ENCODE measurements at regions not wholly inside any gene's neighbourhood (a gene's known extent, or its start where the extent isn't known, plus 50 kb on each side); places are given as distances from the start of the nearest gene placed in this dataset.

DNA sequence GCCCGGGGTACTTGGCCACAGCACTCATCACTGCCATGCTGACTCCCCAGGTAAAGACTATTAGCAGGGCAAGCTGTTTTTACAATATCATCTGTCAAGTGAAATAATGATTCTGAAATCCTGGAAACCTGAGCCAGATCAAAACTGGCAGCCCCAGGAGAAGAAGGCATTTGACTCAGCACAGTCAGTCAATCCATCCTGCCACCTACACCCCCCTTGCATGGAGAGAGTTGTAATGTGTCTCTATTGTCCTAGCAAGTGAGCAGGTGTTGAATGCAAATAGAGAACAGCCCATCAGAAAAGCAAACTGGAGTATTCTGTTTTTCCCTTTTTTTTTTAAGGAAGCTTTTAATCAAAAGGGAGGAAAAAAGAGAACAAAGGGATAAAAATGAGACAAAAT, 291.2 kb downstream of the BRINP1 start:
- TF ChIP-seq FOXP2 (optimal IDR thresholded peaks at IDR 0.05; ENCODE audit: borderline replicate concordance, extremely low read depth, extremely low read length, insufficient read depth), result no peak
- no peak for TF ChIP-seq POLR2AphosphoS5 (IDR thresholded peaks at IDR 0.05; ENCODE audit: low read depth, low read length)
- TF ChIP-seq, protein P1, sequence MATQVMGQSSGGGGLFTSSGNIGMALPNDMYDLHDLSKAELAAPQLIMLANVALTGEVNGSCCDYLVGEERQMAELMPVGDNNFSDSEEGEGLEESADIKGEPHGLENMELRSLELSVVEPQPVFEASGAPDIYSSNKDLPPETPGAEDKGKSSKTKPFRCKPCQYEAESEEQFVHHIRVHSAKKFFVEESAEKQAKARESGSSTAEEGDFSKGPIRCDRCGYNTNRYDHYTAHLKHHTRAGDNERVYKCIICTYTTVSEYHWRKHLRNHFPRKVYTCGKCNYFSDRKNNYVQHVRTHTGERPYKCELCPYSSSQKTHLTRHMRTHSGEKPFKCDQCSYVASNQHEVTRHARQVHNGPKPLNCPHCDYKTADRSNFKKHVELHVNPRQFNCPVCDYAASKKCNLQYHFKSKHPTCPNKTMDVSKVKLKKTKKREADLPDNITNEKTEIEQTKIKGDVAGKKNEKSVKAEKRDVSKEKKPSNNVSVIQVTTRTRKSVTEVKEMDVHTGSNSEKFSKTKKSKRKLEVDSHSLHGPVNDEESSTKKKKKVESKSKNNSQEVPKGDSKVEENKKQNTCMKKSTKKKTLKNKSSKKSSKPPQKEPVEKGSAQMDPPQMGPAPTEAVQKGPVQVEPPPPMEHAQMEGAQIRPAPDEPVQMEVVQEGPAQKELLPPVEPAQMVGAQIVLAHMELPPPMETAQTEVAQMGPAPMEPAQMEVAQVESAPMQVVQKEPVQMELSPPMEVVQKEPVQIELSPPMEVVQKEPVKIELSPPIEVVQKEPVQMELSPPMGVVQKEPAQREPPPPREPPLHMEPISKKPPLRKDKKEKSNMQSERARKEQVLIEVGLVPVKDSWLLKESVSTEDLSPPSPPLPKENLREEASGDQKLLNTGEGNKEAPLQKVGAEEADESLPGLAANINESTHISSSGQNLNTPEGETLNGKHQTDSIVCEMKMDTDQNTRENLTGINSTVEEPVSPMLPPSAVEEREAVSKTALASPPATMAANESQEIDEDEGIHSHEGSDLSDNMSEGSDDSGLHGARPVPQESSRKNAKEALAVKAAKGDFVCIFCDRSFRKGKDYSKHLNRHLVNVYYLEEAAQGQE (IDR thresholded peaks at IDR 0.05; ENCODE audit: insufficient read depth in 1 of 2, low read depth in 2 of 2, low read length in 2 of 2), result no peak
- TF ChIP-seq TAF1 (IDR thresholded peaks at IDR 0.05; ENCODE audit: borderline replicate concordance, insufficient read depth, low read length), result no peak
- TF ChIP-seq SIN3A (IDR thresholded peaks at IDR 0.05; ENCODE audit: borderline replicate concordance, insufficient read depth, low read length), result no peak

DNA sequence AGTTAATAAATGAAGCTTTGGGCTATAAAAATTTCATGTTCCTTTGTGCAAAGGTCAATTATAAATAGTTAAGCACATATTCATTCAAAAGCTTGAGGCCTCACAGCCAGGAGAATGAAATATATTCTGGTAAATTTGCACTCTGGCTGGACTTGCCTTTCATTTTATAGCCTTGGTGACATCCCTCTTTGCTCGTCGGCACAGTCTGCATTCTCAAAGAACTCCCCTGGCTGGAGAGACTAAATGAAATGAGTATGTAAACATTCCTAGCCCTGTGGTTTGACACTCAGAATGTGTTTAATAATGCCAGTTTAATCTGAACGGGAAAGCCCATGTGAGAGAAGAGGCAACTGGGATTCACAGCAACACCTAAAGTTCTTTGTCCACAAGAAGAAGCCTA, 285.6 kb downstream of the BRINP1 start:
- TF ChIP-seq FOXP2 (optimal IDR thresholded peaks at IDR 0.05; ENCODE audit: borderline replicate concordance, extremely low read depth, extremely low read length, insufficient read depth) (no peak), SIN3A (IDR thresholded peaks at IDR 0.05; ENCODE audit: borderline replicate concordance, insufficient read depth, low read length) (no peak), TAF1 (IDR thresholded peaks at IDR 0.05; ENCODE audit: borderline replicate concordance, insufficient read depth, low read length) (no peak), POLR2AphosphoS5 (IDR thresholded peaks at IDR 0.05; ENCODE audit: low read depth, low read length) (no peak)
- TF ChIP-seq, protein P1 (IDR thresholded peaks at IDR 0.05; ENCODE audit: insufficient read depth in 1 of 2, low read depth in 2 of 2, low read length in 2 of 2), result no peak

DNA sequence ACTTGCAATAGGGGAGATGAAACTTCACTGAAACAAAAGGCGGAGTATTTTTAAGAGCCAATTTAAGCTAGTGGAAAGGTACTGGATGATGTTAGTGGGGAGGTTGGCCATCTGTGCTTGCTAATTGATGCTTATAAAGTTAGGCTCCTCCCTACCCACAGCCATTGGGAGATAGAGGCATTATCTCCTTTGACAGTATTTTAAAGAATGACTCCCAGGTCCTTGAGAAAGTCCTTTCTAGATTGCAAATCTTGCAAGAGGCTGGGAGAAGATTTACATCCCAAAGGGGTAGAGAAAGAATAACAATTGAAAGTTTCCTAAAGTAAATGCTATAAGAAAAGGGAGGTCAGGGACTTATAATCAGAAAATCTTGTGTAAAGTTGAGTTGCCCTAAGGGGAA, 282.6 kb downstream of the BRINP1 start:
- TF ChIP-seq, protein P1 (IDR thresholded peaks at IDR 0.05; ENCODE audit: insufficient read depth in 1 of 2, low read depth in 2 of 2, low read length in 2 of 2), result no peak
- TF ChIP-seq FOXP2 (optimal IDR thresholded peaks at IDR 0.05; ENCODE audit: borderline replicate concordance, extremely low read depth, extremely low read length, insufficient read depth) (no peak), TAF1 (IDR thresholded peaks at IDR 0.05; ENCODE audit: borderline replicate concordance, insufficient read depth, low read length) (no peak), SIN3A (IDR thresholded peaks at IDR 0.05; ENCODE audit: borderline replicate concordance, insufficient read depth, low read length) (no peak), POLR2AphosphoS5 (IDR thresholded peaks at IDR 0.05; ENCODE audit: low read depth, low read length) (no peak)

DNA sequence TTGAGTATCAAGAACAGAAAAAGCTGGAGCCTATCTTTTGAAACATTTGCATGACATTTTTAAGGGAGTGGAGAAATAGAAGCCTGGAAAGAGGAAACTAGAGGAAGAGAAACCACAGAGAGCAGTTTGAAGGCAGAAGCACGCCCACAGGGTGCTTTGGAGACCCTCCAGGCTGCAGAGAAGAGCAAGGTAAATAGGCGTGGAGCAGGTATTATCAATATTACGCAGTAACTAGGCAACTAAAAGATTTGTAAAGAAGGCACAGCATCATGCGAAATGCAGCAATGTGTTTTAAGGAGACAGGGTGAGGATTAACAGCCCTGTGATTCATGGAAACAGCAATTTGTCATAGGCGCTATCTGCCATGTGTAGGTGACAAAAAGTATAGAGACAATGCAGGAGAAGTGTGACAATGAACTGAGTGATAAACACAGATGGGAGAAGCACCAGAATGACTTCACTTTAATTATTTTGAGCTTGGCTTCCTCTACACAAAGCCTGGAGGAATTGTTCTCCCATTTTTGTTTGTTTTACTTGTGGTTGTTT, 281.2 kb downstream of the BRINP1 start:
- TF ChIP-seq SIN3A (IDR thresholded peaks at IDR 0.05; ENCODE audit: borderline replicate concordance, insufficient read depth, low read length) (no peak), TAF1 (IDR thresholded peaks at IDR 0.05; ENCODE audit: borderline replicate concordance, insufficient read depth, low read length) (no peak), FOXP2 (optimal IDR thresholded peaks at IDR 0.05; ENCODE audit: borderline replicate concordance, extremely low read depth, extremely low read length, insufficient read depth) (no peak), POLR2AphosphoS5 (IDR thresholded peaks at IDR 0.05; ENCODE audit: low read depth, low read length) (no peak)
- TF ChIP-seq, protein P1 (IDR thresholded peaks at IDR 0.05; ENCODE audit: insufficient read depth in 1 of 2, low read depth in 2 of 2, low read length in 2 of 2), result no peak

DNA sequence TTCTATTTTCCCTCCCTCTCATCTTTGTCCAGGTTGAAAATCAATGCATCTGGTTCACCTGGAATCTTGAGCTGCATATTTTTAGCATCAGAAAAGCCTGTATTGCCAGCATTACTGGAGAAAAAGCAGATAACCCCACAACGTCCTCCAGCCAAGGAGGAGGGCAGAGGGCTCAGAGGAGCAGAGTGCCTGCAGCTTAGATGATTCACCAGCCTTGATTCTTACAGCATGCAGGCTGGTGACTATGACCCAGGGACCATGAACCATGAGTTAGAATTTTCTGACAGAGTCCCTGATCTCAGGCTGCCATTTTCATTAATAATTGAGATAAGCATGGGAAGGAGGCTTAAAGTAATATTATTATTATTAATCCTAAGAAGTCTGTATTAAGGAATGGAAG, 278.2 kb downstream of the BRINP1 start:
- TF ChIP-seq POLR2AphosphoS5 (IDR thresholded peaks at IDR 0.05; ENCODE audit: low read depth, low read length) (no peak), SIN3A (IDR thresholded peaks at IDR 0.05; ENCODE audit: borderline replicate concordance, insufficient read depth, low read length) (no peak), FOXP2 (optimal IDR thresholded peaks at IDR 0.05; ENCODE audit: borderline replicate concordance, extremely low read depth, extremely low read length, insufficient read depth) (no peak), TAF1 (IDR thresholded peaks at IDR 0.05; ENCODE audit: borderline replicate concordance, insufficient read depth, low read length) (no peak)
- TF ChIP-seq, protein P1 (IDR thresholded peaks at IDR 0.05; ENCODE audit: insufficient read depth in 1 of 2, low read depth in 2 of 2, low read length in 2 of 2), result no peak
